Body of pancreas (tissue), 4 donors: ENCODE measurements at regions not wholly inside any gene's neighbourhood (a gene's known extent, or its start where the extent isn't known, plus 50 kb on each side); places are given as distances from the start of the nearest gene placed in this dataset.

Experiments
- CTCF ChIP-seq, 7 experiments: fragments of 450-650 bp in 4 of 7; fragments of 200-600 bp in 3 of 7; sonication (generic) in 3 of 7; IDR thresholded peaks; one replicate each; pipeline ENCODE4 v1.5.1; 2016 to 2019; ENCODE audit warnings: antibody characterized with exemption in 7 of 7
- POLR2A ChIP-seq, 3 donors: fragments of 450-650 bp; IDR thresholded peaks; one replicate each; pipeline ENCODE4 v1.6.1; 2016; ENCODE audit warnings: antibody characterized with exemption in 3 of 3, mild to moderate bottlenecking in 2 of 3

GRCh38 chr6:82836022-82836575 is 229.5 kb downstream of the UBE3D start:
- TF ChIP-seq CTCF (IDR thresholded peaks at IDR 0.05) = no peak
- TF ChIP-seq POLR2A (IDR thresholded peaks at IDR 0.05) = no peak
